ENCODE measurements at regions not wholly inside any gene's neighbourhood (a gene's known extent, or its start where the extent isn't known, plus 50 kb on each side); places are given as distances from the start of the nearest gene placed in this dataset.

- Histone ChIP-seq H4K20me1 (ENCODE audit: control insufficient read depth, insufficient read depth, low read length, poor library complexity, severe bottlenecking) (no peaks in the 10 kb centered on the region), H2AFZ (ENCODE audit: insufficient read depth, low read depth, low read length, poor library complexity, severe bottlenecking) (no peak overlapping the region), H3K4me1 (ENCODE audit: control insufficient read depth in 2 of 2, insufficient read depth in 2 of 2, low read length in 2 of 2) (no peaks in the 10 kb centered on the region), H3K9ac (ENCODE audit: low read length) (no peak overlapping the region), H3K27ac (ENCODE audit: low read length in 2 of 2) (no peak overlapping the region), H3K4me2 (replicated peaks; ENCODE audit: low read depth, low read length, poor library complexity, severe bottlenecking) (no peak overlapping the region), H3K9me3 (ENCODE audit: control extremely low read depth in 1 of 3, control insufficient read depth in 2 of 3, insufficient read depth in 1 of 3, low read length in 2 of 3) (peaks cover 0 to 13% (median 0%) of the 10 kb centered on the region in 3 donors), H3K27me3 (replicated peaks in 1 of 4; ENCODE audit: control extremely low read depth in 1 of 4, control insufficient read depth in 3 of 4, insufficient read depth in 4 of 4, low read length in 3 of 4) (no peaks in the 10 kb centered on the region), H3K36me3 (replicated peaks in 1 of 2; ENCODE audit: control extremely low read depth in 1 of 2, control insufficient read depth in 1 of 2, extremely low read depth in 1 of 2, insufficient read depth in 2 of 2, low read length in 1 of 2) (no peaks in the 10 kb centered on the region), H3K79me2 (ENCODE audit: control insufficient read depth, insufficient read depth, low read length) (no peaks in the 10 kb centered on the region), H3K4me3 (ENCODE audit: control extremely low read depth in 1 of 5, extremely low read depth in 1 of 5, insufficient read depth in 1 of 5, low read depth in 2 of 5, low read length in 4 of 5) (no peak overlapping the region)
- DNase-seq, result no peak
- H3K9me3 Mint-ChIP-seq (ENCODE audit: insufficient read depth), result no peaks in the 10 kb centered on the region
- no peak for TF ChIP-seq EZH2 (IDR thresholded peaks at IDR 0.05; ENCODE audit: borderline replicate concordance, insufficient read depth, low read depth, low read length, poor library complexity, severe bottlenecking)
- no peak for ATAC-seq (ENCODE audit: low read depth)
- peaks cover 4% of the 10 kb centered on the region for H3K27me3 Mint-ChIP-seq
- H3K4me3 Mint-ChIP-seq, result no peak overlapping the region
- intact Hi-C loops (cut with micrococcal nuclease), result no loop called here
- no peaks in the 10 kb centered on the region for H3K4me1 Mint-ChIP-seq
- H3K27ac Mint-ChIP-seq, result no peak overlapping the region
- 94% methylated on average over 5 of the region's 15 CpGs for WGBS (ENCODE audit: insufficient coverage)
- CTCF ChIA-PET, result no interaction called here
- POLR2A ChIA-PET, result no interaction called here
Measured at GRCh38 chr2:2791606-2792005, 460.5 kb upstream of the MYT1L start.

GRCh38 chr2:2791031-2791430 lies 460.0 kb upstream of the MYT1L start:
- Histone ChIP-seq H3K4me3 (ENCODE audit: control extremely low read depth in 1 of 5, extremely low read depth in 1 of 5, insufficient read depth in 1 of 5, low read depth in 2 of 5, low read length in 4 of 5) (no peak overlapping the region), H3K27ac (ENCODE audit: low read length in 2 of 2) (no peak overlapping the region), H3K79me2 (ENCODE audit: control insufficient read depth, insufficient read depth, low read length) (no peaks in the 10 kb centered on the region), H4K20me1 (ENCODE audit: control insufficient read depth, insufficient read depth, low read length, poor library complexity, severe bottlenecking) (no peaks in the 10 kb centered on the region), H3K27me3 (replicated peaks in 1 of 4; ENCODE audit: control extremely low read depth in 1 of 4, control insufficient read depth in 3 of 4, insufficient read depth in 4 of 4, low read length in 3 of 4) (no peaks in the 10 kb centered on the region), H2AFZ (ENCODE audit: insufficient read depth, low read depth, low read length, poor library complexity, severe bottlenecking) (no peak overlapping the region), H3K4me2 (replicated peaks; ENCODE audit: low read depth, low read length, poor library complexity, severe bottlenecking) (no peak overlapping the region), H3K4me1 (ENCODE audit: control insufficient read depth in 2 of 2, insufficient read depth in 2 of 2, low read length in 2 of 2) (no peaks in the 10 kb centered on the region), H3K36me3 (replicated peaks in 1 of 2; ENCODE audit: control extremely low read depth in 1 of 2, control insufficient read depth in 1 of 2, extremely low read depth in 1 of 2, insufficient read depth in 2 of 2, low read length in 1 of 2) (no peaks in the 10 kb centered on the region), H3K9me3 (ENCODE audit: control extremely low read depth in 1 of 3, control insufficient read depth in 2 of 3, insufficient read depth in 1 of 3, low read length in 2 of 3) (peaks cover 0 to 13% (median 0%) of the 10 kb centered on the region in 3 donors), H3K9ac (ENCODE audit: low read length) (no peak overlapping the region)
- intact Hi-C loops (cut with micrococcal nuclease), result no loop called here
- peaks cover 4% of the 10 kb centered on the region for H3K27me3 Mint-ChIP-seq
- no peak overlapping the region for H3K4me3 Mint-ChIP-seq
- no peaks in the 10 kb centered on the region for H3K9me3 Mint-ChIP-seq (ENCODE audit: insufficient read depth)
- H3K4me1 Mint-ChIP-seq, result no peaks in the 10 kb centered on the region
- POLR2A ChIA-PET, result no interaction called here
- DNase-seq (no peak), ATAC-seq (ENCODE audit: low read depth) (no peak)
- no peak for TF ChIP-seq EZH2 (IDR thresholded peaks at IDR 0.05; ENCODE audit: borderline replicate concordance, insufficient read depth, low read depth, low read length, poor library complexity, severe bottlenecking)
- no peak for TF ChIP-seq CTCF (IDR thresholded peaks at IDR 0.05)
- CTCF ChIA-PET, result no interaction called here
- H3K27ac Mint-ChIP-seq, result no peak overlapping the region
- 79% methylated on average over 11 of the region's 11 CpGs for WGBS (ENCODE audit: insufficient coverage)
